ENCODE measurements at regions not wholly inside any gene's neighbourhood (a gene's known extent, or its start where the extent isn't known, plus 50 kb on each side); places are given as distances from the start of the nearest gene placed in this dataset.

GRCh38 chr5:2330325-2331130 is 420.9 kb downstream of the IRX2 start:
- no peak for ATAC-seq

DNA sequence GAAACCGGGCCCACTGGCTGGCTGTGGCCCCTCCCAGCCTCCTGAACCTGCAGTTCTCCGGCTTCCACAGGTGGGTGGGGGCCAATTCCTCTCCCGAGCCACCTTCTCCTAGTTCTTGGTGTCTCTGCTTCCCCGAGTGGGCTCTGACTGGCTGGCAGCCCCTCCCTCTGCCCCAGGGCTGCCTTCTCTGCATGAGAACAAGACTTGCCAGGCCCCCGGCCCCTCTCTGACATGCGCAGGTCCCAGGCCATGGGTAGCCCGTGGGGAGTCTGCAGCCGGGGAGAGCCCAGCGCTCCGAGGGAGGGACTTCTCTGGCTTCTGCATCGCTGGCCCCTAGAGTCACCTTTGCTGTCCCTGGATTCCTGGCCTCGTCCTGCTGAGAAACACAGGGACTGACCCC is 421.7 kb downstream of the IRX2 start:
- no peak for ATAC-seq

GRCh38 chr5:2326601-2327000 is 424.9 kb downstream of the IRX2 start:
- no peak for ATAC-seq

DNA sequence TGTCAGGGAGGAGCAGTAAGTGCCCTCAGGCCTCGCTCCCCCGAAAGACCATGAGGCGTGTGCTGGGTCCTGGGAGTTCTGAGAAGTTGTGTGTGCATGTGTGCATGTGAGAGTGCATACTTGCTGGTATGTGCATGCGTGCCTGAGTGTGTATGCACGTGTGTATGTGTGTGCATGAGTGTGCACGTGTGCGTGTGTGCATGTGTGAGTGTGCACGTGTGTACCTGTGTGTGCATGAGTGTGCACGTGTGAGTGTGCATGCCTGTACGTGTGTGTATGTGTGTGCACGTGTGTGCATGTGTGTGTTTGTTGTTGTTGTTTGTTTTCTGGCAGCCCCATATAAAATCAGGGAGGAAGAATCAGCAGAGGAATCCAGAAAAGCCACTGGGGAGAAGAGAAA is 426.7 kb downstream of the IRX2 start:
- no peak for ATAC-seq

- no peak for ATAC-seq
These were observed 430.9 kb downstream of the IRX2 start for GRCh38 chr5:2320611-2321010.

DNA sequence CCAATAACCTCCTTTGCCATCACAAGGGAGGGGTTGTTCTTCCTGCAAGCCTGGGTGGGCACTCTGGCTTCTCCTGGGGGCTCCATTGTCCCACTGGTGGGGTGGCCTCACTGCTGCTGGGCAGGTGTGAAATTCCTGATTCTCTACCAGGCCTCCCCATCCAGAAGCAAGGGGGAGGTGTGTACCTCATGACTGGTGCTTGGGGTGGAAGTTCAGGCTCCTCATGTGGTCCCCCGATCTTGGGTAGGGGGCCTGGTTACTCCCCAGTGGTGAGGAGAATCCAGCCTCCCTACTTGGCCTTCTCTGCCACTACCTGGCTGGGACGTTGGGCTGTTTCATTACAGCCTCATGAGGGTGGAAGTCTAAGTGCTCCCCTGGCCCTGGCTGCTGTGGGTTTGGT is 433.9 kb downstream of the IRX2 start:
- no peak for ATAC-seq

DNA sequence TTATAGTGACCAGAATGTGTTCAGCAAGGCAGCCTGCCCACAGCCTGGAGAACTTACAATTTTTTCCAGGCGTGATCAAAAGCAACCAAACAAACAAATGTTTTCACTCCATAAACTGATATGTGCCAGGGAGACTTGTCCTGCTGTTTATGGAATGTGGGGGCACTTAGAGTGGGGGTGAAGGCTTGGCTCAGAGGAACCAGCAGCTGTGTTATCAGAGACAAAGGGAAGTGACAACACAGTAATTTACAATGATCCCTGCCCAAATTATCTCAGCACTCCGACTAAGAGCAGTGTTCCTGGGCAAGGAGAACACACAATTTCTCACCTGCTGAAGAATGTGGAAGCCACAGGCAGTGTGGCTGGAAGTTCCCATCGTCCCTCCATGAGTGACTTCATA is 429.1 kb upstream of the IRX4 start:
- ATAC-seq = no peak

GRCh38 chr5:2310946-2311345 is 428.2 kb upstream of the IRX4 start:
- ATAC-seq = no peak

DNA sequence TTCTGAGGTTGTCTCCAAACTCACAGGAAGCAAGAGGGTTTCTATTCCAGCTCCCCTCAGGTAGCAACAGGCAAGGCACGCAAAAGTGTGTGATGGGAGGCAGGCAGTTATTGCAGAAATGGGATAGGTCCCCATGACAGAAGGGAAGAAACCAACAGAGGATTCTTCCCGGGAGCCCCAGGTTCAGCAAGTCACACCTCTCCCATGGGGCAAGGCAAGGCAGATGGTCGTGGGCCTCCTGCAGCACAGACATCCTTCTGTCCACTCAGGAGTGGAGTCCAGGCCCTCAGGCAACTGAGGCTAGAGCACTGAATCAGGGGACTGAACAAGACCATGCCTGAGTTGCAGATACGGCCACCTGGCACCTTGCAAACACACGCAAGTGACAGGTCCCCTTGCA is 424.9 kb upstream of the IRX4 start:
- ATAC-seq = no peak

- ATAC-seq = no peak
These were observed 424.0 kb upstream of the IRX4 start for GRCh38 chr5:2306711-2307110.

DNA sequence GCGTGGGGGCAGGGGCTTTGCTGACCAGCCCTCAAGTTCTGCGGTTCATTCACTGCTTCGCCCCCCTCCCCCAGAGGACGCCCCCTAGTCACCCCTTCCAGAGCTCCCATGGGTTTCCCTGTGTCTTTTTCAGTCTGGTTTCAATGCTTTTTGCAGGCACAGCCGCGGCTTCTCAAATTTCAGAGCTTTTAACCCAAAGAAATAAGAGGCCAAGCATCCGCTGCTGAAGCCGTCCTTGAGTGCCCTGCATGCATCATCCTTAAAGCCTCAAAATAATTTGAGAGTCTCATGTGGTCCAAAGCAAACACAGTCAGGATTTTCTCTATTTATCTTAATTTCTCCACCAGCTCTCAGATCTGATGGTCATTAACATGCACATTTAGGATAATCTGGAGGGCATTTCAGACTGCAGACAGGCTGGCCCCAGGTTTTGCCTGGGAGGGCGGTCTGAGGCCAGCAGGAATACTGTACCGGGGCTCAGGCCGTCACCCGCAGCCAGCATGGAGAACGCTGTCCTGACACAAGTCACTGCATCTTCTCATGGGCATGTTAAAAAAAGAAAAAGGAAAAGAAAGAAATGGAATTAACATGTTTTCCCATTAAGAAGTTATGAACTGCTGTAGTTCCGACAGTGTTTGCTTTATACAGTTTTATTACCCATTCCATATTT is 420.8 kb upstream of the IRX4 start:
- no peak for ATAC-seq

DNA sequence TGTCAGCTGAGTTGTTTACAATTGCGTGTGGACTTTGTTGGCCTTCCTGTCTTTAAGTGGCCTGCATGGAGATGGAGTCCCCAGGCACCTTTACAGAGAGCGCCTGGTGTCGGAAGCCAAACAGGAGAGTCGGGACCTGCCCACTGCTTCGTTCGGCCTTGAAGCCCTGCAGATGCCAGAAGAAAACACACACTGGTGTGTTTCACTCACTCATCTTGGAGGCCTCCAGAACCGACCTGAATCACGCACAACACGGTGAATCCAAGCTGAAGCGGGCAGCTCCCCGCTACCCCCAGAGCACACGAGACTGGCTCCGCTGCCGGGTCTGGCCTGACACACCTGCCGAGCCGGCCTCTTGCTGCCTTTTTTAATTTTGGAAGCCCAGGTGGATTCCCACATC is 419.4 kb upstream of the IRX4 start:
- ATAC-seq = no peak

GRCh38 chr5:2300861-2301574 is 418.3 kb upstream of the IRX4 start:
- ATAC-seq = no peak

GRCh38 chr5:2300421-2300820 is 417.7 kb upstream of the IRX4 start:
- ATAC-seq = no peak

DNA sequence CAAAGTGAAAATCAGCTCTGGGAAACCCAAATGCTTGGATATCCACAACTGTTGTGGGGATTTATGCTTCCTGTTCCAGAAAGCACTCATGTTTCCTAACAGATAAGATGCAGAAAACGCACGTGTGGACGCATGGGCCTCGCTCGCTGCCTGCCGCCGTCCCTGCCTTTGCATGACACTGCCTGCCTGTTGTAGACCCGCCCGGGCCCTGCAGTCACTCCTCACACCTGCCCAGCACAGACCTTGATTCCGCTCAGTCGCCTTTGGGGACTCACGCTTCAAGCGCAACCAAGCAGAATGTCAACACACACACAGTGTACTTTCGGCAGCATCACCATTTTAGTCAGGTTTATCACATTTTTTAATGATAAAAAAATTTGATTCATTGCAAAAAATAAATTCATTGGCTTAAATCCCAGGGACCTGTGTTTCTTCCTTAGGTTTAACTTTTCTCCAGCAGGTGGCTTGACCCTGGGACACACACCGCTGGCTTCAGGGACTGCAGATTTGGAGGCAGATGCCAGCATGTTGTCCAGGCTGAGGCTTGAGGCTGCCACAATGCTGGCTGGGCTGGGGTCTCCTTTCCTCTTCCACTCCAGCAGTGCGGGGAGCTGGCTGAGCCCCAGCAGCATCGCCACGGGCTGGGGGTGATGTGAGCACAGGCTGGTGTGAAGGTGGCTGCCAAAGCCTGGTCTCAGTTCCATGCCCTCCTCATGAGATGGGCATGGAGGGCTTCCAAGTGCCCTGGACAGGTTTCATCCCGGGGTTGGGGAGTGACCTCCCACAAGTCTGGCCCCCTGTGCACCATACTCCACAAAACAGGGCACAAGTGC is 416.9 kb upstream of the IRX4 start:
- ATAC-seq = no peak

DNA sequence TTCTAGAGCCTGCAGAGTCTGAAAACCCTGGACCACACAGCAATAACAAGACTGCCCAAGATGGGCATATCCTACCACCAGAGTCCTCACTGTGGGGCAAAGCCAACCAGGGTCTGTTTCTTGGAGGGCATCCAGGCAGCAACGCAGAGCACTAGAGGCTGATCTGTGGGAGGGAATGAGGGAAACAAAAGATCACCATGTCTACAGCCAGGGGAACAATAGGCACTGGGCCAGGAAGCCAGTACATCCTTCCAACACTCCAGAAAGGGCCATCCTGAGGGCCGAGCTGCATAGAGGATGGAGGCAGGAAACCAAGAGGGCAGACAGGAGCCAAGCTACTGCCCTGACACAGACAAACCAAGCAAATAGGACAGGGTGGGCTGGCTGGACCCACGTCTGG is 416.1 kb upstream of the IRX4 start:
- ATAC-seq = no peak

DNA sequence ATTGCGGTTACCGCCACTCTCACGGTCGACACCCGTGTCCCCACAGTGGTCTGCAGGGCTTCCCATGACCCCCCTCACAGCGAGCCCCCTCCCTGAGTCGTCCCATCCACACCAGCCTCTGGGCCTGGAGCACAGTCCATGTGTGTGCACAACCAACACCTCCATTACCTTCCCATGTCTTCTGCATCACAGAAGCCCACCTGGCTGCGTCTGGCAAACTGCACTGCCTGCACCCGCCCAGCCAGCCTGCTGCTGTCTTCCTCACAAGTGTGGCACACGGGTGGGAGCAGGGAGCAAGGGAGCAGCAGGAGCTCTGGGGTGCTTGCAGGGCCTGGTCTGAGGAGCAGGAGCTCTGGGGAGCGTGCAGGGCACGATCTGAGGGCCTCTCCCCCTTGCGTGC is 415.3 kb upstream of the IRX4 start:
- no peak for ATAC-seq

- no peak for ATAC-seq
These were observed 412.8 kb upstream of the IRX4 start for GRCh38 chr5:2295476-2295875.

DNA sequence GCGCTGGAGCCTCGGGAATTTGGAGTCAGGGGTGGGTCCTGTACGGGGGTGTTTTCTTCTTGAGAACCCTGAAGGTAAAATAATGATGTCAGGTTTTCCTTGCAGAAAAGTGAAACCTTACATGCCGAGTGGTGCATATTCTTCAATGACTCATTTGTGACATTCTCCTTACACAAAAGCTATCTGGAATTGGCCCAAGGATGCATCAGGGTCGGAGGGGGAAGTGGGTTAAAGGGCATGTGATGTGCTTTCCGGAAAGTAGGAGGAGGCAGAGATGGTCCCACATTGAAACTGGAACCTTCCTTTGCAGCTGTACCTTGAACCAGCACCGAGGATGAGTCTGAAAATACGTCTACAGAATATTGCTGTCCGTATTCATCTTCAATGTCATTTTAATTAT is 411.2 kb upstream of the IRX4 start:
- no peak for ATAC-seq

- no peak for ATAC-seq
These were observed 408.6 kb upstream of the IRX4 start for GRCh38 chr5:2291146-2291840.

GRCh38 chr5:2289380-2289779 is 406.7 kb upstream of the IRX4 start:
- no peak for ATAC-seq

DNA sequence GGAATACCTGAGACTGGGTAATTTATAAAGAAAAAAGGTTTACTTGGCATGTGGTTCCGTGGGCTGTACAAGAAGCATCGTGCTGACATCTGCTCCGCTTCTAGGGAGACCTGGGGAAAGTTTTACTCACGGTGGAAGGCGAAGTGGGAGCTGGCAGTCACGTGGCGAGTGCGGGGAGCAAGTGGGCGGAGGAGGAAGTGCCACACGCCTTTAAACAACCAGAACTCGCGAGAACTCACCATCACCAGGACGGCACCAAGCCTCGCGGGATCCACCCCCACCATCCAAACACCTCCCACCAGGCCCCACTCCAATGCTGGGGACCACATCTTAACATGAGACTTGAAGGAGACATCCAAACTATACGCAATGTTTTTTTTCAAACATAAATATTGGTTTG is 406.2 kb upstream of the IRX4 start:
- ATAC-seq = no peak
